Psoas muscle (tissue), 7 donors: ENCODE measurements at regions not wholly inside any gene's neighbourhood (a gene's known extent, or its start where the extent isn't known, plus 50 kb on each side); places are given as distances from the start of the nearest gene placed in this dataset.

Experiments used
- ATAC-seq, 4 donors: fragments of 200-7000 bp; cut with Tn5 transposase; one replicate each; pipeline ENCODE4 v1.9.1; 2020; ENCODE audit warnings: moderate library complexity in 3 of 4, mild to moderate bottlenecking in 2 of 4
- DNase-seq, 2 donors: peaks; one replicate each; pipeline ENCODE4 v3.0.0-alpha.2; 2020
- H3K27ac ChIP-seq: fragments of 200-600 bp; one replicate; pipeline ENCODE4 v1.8.0; 2022
- H3K27me3 ChIP-seq, 3 donors: fragments of 200-600 bp in 1 of 3; one replicate each; pipeline versions ENCODE4 v1.6.1 to v1.8.0; 2013 to 2022; ENCODE audit warnings: low read length in 2 of 3, mild to moderate bottlenecking in 2 of 3, moderate library complexity in 1 of 3; ENCODE audit not compliant: insufficient read depth in 3 of 3
- H3K36me3 ChIP-seq, 2 donors: fragments of 200-600 bp in 1 of 2; one replicate each; pipeline versions ENCODE4 v1.6.1 to v1.8.0; 2013 to 2022; ENCODE audit warnings: low read depth in 1 of 2, mild to moderate bottlenecking in 1 of 2, moderate library complexity in 1 of 2; ENCODE audit not compliant: insufficient read depth in 1 of 2
- H3K4me1 ChIP-seq: fragments of 200-600 bp; one replicate; pipeline ENCODE4 v1.8.0; 2022
- H3K4me3 ChIP-seq: fragments of 200-600 bp; one replicate; pipeline ENCODE4 v1.8.0; 2022; ENCODE audit warnings: mild to moderate bottlenecking
- H3K9me3 ChIP-seq: fragments of 200-600 bp; one replicate; pipeline ENCODE4 v1.8.0; 2022
- WGBS, 3 donors: extraction: QIAGEN DNeasy Blood & Tissue Kit; methylation state at CpG; one replicate each; pipeline versions ENCODE4 v1.1.6 to v1.1.7; 2013; 5-methylcytosine and 5-hydroxymethylcytosine counted together
- intact Hi-C, 2 donors: fragments of 100-400 bp; cut with DNase I; formaldehyde crosslinking; loops; one replicate each; pipeline versions ENCODE4 v1.11.0 to v1.14.2; 2022
- TF ChIP-seq, protein P1 (sequence below): fragments of 200-600 bp; IDR thresholded peaks from one replicate; pipeline ENCODE4 v1.8.0; 2022; ENCODE audit warnings: antibody characterized with exemption
- donor health status: healthy with polysubstance abuse.
- donor health status: DM: no; HTN: no; CAD: no; lungs with moderate emphysema.
- donor health status: Bipolar disorder and iron deficiency.
- donor health status: healthy.
- donor health status: DM: yes; HTN: yes; CAD: no.
- donor health status: DM: no; HTN: no; CAD: no.
- donor health status: DM: yes; HTN: yes; CAD: no.

DNA sequence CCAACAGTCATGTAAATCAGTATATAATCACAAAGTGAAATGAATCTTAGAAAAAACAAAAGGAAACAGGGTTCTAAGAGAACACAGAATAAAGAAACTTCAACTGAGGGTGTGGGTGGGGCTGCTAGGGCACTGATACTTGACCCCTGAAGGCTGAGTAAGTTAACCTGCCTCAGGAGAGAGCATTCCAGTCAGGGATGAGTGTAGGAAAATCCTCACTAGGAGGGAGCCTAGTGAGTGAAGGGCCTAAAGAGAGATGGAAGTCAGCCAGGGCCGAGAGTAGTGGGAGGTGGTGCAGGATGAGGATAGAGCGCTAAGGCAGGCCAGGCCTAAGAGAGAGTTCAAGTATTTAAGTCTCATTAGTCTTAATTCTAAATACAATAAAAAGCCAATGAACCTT lies 342.6 kb downstream of the SATB2 start:
- DNase-seq (no peak), ATAC-seq (no peak)
- 84 to 90% (median 85%) methylated on average over 2 of the region's 2 CpGs for WGBS, 3 donors
- intact Hi-C loops = no loop called here
- no peaks in the 10 kb centered on the region for H3K27me3 ChIP-seq
- H3K4me3 ChIP-seq = no peak overlapping the region
- H3K9me3 ChIP-seq = no peaks in the 10 kb centered on the region
- no peak overlapping the region for H3K27ac ChIP-seq
- H3K4me1 ChIP-seq = no peaks in the 10 kb centered on the region
- no peaks in the 10 kb centered on the region for H3K36me3 ChIP-seq
- TF ChIP-seq, protein P1, sequence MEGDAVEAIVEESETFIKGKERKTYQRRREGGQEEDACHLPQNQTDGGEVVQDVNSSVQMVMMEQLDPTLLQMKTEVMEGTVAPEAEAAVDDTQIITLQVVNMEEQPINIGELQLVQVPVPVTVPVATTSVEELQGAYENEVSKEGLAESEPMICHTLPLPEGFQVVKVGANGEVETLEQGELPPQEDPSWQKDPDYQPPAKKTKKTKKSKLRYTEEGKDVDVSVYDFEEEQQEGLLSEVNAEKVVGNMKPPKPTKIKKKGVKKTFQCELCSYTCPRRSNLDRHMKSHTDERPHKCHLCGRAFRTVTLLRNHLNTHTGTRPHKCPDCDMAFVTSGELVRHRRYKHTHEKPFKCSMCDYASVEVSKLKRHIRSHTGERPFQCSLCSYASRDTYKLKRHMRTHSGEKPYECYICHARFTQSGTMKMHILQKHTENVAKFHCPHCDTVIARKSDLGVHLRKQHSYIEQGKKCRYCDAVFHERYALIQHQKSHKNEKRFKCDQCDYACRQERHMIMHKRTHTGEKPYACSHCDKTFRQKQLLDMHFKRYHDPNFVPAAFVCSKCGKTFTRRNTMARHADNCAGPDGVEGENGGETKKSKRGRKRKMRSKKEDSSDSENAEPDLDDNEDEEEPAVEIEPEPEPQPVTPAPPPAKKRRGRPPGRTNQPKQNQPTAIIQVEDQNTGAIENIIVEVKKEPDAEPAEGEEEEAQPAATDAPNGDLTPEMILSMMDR = no peak

DNA sequence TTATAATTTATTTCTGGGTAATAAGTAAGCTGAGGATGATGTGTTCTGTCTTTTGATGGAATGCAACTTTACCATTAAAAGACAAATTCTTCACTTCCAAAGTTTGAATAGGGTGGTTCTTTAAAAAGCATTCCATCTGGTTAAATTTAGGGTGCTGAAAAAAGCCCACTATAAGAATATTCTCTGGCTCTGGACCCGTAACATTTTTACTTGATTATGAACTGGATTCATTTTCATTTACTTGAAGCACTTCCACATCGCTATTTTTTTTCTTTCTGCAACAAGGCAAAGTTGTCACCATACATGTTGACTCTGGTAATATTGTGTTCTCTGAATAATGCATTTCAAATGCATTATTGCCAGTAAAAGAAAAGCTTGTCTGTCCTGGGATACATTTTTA lies 344.6 kb downstream of the SATB2 start:
- Histone ChIP-seq H3K27me3 (no peaks in the 10 kb centered on the region), H3K9me3 (no peaks in the 10 kb centered on the region), H3K4me3 (no peak overlapping the region), H3K27ac (no peak overlapping the region), H3K4me1 (no peaks in the 10 kb centered on the region), H3K36me3 (no peaks in the 10 kb centered on the region)
- WGBS, 3 donors = 78 to 84% (median 81%) methylated on average over 2 of the region's 2 CpGs
- intact Hi-C loops = no loop called here
- DNase-seq (no peak), ATAC-seq (no peak)
- TF ChIP-seq, protein P1 = no peak

DNA sequence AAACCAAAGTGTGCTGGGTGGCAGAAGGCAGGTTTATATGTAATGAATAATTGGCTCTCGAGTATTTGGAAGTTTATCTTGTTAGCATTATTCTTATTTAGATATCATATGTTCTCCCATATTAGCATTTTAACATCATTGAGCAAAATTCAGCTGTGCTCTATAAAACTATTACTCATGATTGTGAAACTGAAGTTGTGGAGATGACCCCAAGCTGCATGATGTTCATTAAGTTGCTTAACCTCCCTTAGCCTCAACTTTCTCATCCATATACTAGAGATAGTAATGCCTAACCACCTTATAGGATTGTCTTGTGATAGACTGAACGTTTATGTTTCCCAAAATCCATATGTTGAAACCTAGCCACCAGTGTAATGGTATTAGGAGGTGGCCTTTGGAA lies 346.3 kb downstream of the SATB2 start:
- no peaks in the 10 kb centered on the region for H3K36me3 ChIP-seq
- no peaks in the 10 kb centered on the region for H3K27me3 ChIP-seq
- TF ChIP-seq, protein P1 = no peak
- 67 to 76% (median 70%) methylated on average over 2 of the region's 2 CpGs for WGBS, 3 donors
- ATAC-seq = no peak
- H3K9me3 ChIP-seq = no peaks in the 10 kb centered on the region
- no peak overlapping the region for H3K27ac ChIP-seq
- DNase-seq = no peak
- intact Hi-C loops = no loop called here
- no peak overlapping the region for H3K4me3 ChIP-seq
- no peaks in the 10 kb centered on the region for H3K4me1 ChIP-seq

DNA sequence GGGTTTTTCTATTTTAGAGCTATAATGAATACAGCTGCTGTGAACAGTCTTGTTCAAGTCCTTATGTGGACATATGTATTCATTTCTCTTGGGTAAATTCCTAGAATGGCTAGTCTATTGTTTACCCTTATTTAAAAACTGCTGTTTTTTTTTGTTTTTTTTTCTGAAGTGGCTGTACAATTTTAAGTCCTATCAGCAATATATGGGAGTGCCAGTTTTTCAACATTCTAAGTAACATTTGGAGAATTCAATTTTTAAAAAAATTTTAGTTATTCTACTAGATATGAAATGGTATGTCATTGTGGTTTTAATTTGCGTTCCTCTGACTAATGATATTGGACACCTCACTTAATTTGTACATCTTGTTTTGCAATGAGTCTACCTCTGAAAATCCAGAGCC lies 349.7 kb downstream of the SATB2 start:
- H3K4me1 ChIP-seq = no peaks in the 10 kb centered on the region
- WGBS, 3 donors = 73 to 88% (median 85%) methylated on average over 1 of the region's 1 CpG
- DNase-seq = no peak

DNA sequence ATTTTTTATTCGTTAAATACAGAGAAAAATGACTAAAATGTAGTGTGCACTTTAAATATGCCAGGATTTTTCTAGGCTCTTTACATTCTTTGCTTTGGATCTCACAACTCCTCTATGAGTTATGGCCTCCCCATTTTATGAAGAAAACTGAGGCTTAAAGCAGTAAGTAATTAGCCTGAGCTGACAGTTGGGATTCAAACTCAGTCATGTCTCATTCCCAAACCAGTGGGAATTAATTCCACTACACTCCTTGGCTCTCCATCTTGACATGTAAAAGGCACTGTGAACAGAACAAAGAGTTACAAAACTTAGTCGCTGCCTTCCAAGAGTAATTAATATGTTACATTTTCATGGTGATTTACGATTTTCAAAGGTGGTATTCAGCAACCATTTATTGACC lies 351.9 kb downstream of the SATB2 start:
- TF ChIP-seq, protein P1 = no peak

More for the DNA sequence above, 349.7 kb downstream of the SATB2 start:
- no peak for ATAC-seq
- H3K9me3 ChIP-seq = no peaks in the 10 kb centered on the region
- no peak overlapping the region for H3K4me3 ChIP-seq
- no peaks in the 10 kb centered on the region for H3K27me3 ChIP-seq
- H3K36me3 ChIP-seq = no peaks in the 10 kb centered on the region
- H3K27ac ChIP-seq = no peak overlapping the region
- TF ChIP-seq, protein P1 = no peak
- intact Hi-C loops = no loop called here

More for the DNA sequence above, 351.9 kb downstream of the SATB2 start:
- ATAC-seq = no peak
- 50 to 59% (median 52%) methylated on average over 3 of the region's 3 CpGs for WGBS, 3 donors
- H3K27me3 ChIP-seq = no peaks in the 10 kb centered on the region
- intact Hi-C loops = no loop called here
- DNase-seq = no peak
- no peaks in the 10 kb centered on the region for H3K9me3 ChIP-seq
- no peaks in the 10 kb centered on the region for H3K36me3 ChIP-seq
- no peak overlapping the region for H3K27ac ChIP-seq
- H3K4me3 ChIP-seq = no peak overlapping the region
- no peaks in the 10 kb centered on the region for H3K4me1 ChIP-seq
